ENCODE measurements at regions not wholly inside any gene's neighbourhood (a gene's known extent, or its start where the extent isn't known, plus 50 kb on each side); places are given as distances from the start of the nearest gene placed in this dataset.

- TF ChIP-seq, protein P1, sequence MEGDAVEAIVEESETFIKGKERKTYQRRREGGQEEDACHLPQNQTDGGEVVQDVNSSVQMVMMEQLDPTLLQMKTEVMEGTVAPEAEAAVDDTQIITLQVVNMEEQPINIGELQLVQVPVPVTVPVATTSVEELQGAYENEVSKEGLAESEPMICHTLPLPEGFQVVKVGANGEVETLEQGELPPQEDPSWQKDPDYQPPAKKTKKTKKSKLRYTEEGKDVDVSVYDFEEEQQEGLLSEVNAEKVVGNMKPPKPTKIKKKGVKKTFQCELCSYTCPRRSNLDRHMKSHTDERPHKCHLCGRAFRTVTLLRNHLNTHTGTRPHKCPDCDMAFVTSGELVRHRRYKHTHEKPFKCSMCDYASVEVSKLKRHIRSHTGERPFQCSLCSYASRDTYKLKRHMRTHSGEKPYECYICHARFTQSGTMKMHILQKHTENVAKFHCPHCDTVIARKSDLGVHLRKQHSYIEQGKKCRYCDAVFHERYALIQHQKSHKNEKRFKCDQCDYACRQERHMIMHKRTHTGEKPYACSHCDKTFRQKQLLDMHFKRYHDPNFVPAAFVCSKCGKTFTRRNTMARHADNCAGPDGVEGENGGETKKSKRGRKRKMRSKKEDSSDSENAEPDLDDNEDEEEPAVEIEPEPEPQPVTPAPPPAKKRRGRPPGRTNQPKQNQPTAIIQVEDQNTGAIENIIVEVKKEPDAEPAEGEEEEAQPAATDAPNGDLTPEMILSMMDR (IDR thresholded peaks at IDR 0.05): no peak
- TF ChIP-seq EP300 (IDR thresholded peaks at IDR 0.05) (no peak), POLR2A (IDR thresholded peaks at IDR 0.05) (no peak)
Observed at GRCh38 chr3:165712382-165712781, 124.8 kb downstream of the BCHE start.

Data from gastroesophageal sphincter (tissue), 3 donors.